Upper lobe of left lung (tissue), 6 donors: ENCODE measurements at regions not wholly inside any gene's neighbourhood (a gene's known extent, or its start where the extent isn't known, plus 50 kb on each side); places are given as distances from the start of the nearest gene placed in this dataset.

ENCODE experiments used
- ATAC-seq, 2 donors: fragments of 200-7000 bp; cut with Tn5 transposase; one replicate each; pipeline ENCODE4 v1.9.1; 2022; ENCODE audit warnings: mild to moderate bottlenecking in 2 of 2, moderate library complexity in 2 of 2; ENCODE audit not compliant: low FRiP score in 2 of 2
- DNase-seq, 2 donors: peaks; one replicate each; pipeline ENCODE4 v3.0.0-alpha.2; 2019 to 2020
- H3K27ac ChIP-seq, 4 donors: fragments of 200-600 bp; sonication (generic); one replicate each; pipeline ENCODE4 v1.5.1; 2016 to 2019
- H3K27me3 ChIP-seq, 4 donors: fragments of 200-600 bp; sonication (generic); one replicate each; pipeline ENCODE4 v1.5.1; 2017 to 2019
- H3K36me3 ChIP-seq, 4 donors: fragments of 200-600 bp; sonication (generic); one replicate each; pipeline ENCODE4 v1.5.1; 2016 to 2019
- H3K4me1 ChIP-seq, 4 donors: fragments of 200-600 bp; sonication (generic); one replicate each; pipeline ENCODE4 v1.5.1; 2018 to 2019
- H3K4me3 ChIP-seq, 4 donors: fragments of 200-600 bp; sonication (generic); one replicate each; pipeline ENCODE4 v1.5.1; 2017 to 2019; ENCODE audit warnings: mild to moderate bottlenecking in 2 of 4, moderate library complexity in 1 of 4
- H3K9me3 ChIP-seq, 4 donors: fragments of 200-600 bp; sonication (generic); one replicate each; pipeline ENCODE4 v1.5.1; 2018 to 2019
- EP300 ChIP-seq, 4 donors: sonication (generic); formaldehyde crosslinking; IDR thresholded peaks; one replicate each; pipeline ENCODE4 v1.5.1; 2017; ENCODE audit warnings: antibody characterized with exemption in 4 of 4, control low read depth in 2 of 4
- POLR2A ChIP-seq, 4 donors: fragments of 450-650 bp; IDR thresholded peaks; one replicate each; pipeline ENCODE4 v1.5.1; 2016 to 2017; ENCODE audit warnings: antibody characterized with exemption in 4 of 4, mild to moderate bottlenecking in 2 of 4
- POLR2AphosphoS5 ChIP-seq, 2 donors: sonication (generic); formaldehyde crosslinking; IDR thresholded peaks; one replicate each; pipeline ENCODE4 v1.5.1; 2017; ENCODE audit warnings: antibody characterized with exemption in 2 of 2
- WGBS, 2 donors: methylation state at CpG; one replicate each; pipeline ENCODE4 v1.1.5; 2017 to 2018; 5-methylcytosine and 5-hydroxymethylcytosine counted together
- TF ChIP-seq, protein P1 (sequence below), 6 experiments: fragments of 450-650 bp in 4 of 6; fragments of 200-600 bp in 2 of 6; sonication (generic) in 2 of 6; IDR thresholded peaks; one replicate each; pipeline ENCODE4 v1.5.1; 2016 to 2019; ENCODE audit warnings: antibody characterized with exemption in 6 of 6
- donor health status: DM: no; HTN: no; CAD: no; lungs with moderate emphysema.
- donor health status: DM: no; HTN: yes; CAD: no; lungs with severe emphysema.

DNA sequence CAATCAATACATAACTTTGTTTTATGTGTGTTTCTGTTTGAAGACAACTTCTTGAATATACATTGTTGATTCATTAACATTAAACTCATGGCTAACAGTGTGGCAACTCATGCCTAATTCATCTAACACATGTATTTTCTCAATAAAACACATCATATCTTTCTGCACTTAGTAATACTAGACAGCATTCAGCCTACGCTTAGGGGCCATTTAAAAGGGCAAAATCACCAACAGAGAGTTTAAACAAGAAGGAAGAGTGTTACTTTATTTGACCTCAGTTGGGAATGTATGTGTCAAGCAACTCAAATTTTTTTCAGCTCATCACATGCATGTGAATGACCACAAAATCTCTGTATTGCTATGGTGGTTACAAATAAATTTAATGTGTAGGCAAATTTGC, 128.8 kb upstream of the AADACL2 start:
- Histone ChIP-seq H3K4me3 (no peak overlapping the region), H3K36me3 (no peaks in the 10 kb centered on the region), H3K9me3 (no peaks in the 10 kb centered on the region), H3K27me3 (no peaks in the 10 kb centered on the region), H3K4me1 (no peaks in the 10 kb centered on the region), H3K27ac (no peak overlapping the region)
- WGBS, 2 donors, result 70 to 88% methylated on average over 1 of the region's 1 CpG
- TF ChIP-seq, protein P1, sequence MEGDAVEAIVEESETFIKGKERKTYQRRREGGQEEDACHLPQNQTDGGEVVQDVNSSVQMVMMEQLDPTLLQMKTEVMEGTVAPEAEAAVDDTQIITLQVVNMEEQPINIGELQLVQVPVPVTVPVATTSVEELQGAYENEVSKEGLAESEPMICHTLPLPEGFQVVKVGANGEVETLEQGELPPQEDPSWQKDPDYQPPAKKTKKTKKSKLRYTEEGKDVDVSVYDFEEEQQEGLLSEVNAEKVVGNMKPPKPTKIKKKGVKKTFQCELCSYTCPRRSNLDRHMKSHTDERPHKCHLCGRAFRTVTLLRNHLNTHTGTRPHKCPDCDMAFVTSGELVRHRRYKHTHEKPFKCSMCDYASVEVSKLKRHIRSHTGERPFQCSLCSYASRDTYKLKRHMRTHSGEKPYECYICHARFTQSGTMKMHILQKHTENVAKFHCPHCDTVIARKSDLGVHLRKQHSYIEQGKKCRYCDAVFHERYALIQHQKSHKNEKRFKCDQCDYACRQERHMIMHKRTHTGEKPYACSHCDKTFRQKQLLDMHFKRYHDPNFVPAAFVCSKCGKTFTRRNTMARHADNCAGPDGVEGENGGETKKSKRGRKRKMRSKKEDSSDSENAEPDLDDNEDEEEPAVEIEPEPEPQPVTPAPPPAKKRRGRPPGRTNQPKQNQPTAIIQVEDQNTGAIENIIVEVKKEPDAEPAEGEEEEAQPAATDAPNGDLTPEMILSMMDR (IDR thresholded peaks at IDR 0.05), result no peak
- no peak for TF ChIP-seq EP300 (IDR thresholded peaks at IDR 0.05)
- no peak for TF ChIP-seq POLR2AphosphoS5 (IDR thresholded peaks at IDR 0.05)
- no peak for TF ChIP-seq POLR2A (IDR thresholded peaks at IDR 0.05)
- ATAC-seq (no peak), DNase-seq (no peak)

DNA sequence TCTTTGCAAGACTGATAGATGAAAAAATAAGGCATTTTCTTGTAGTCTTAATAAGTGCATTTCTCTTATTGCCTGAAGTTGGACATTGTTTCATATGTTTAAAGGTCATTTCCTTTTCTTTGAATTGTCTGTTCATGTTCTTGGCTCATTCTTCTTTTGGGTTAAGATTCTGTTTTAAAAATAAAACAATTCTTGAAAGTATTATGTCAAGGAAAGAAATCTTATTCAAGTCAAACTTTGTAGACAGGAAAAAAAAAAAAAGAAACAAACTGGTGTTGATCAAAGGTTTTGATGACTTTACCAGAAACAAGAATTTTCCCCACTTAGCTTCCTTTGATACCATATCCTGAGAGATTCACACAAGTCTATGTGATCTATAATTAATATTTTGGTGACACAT, 132.9 kb upstream of the AADACL2 start:
- H3K9me3 ChIP-seq, result no peaks in the 10 kb centered on the region
- no peak for ATAC-seq
- H3K4me3 ChIP-seq, result no peak overlapping the region
- H3K36me3 ChIP-seq, result no peaks in the 10 kb centered on the region
- H3K27ac ChIP-seq, result no peak overlapping the region
- DNase-seq, result no peak
- H3K4me1 ChIP-seq, result no peaks in the 10 kb centered on the region
- TF ChIP-seq EP300 (IDR thresholded peaks at IDR 0.05), result no peak
- TF ChIP-seq POLR2A (IDR thresholded peaks at IDR 0.05), result no peak
- no peak for TF ChIP-seq POLR2AphosphoS5 (IDR thresholded peaks at IDR 0.05)
- no peaks in the 10 kb centered on the region for H3K27me3 ChIP-seq

DNA sequence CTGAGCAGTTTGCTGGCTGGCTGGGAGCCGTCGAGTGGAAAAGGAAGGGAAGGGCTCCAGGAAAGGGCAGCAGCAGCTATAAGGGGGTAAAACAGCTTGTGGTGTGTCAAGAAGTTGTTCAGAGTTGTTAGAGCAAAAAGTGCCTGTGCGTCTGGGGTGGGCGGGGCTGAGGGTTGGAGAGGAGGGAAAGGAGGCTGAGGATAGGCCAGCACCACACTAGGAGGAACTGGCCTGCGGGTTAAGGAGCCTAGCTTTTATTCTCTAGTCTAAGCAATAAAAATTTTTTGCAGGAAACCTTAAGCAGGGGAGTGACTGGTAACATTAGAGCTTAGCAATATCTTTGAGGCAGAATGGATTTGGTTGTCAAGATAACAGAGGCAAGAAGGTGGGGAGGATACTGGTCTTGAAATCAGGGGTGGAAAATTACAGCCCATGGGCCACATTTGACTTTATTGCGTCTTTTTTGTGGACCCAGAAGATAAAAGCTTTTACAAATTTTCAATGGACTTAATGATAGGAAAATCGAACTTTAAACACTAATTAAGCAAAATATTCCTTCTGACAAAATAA, 134.5 kb upstream of the AADACL2 start:
- ATAC-seq, result no peak
- Histone ChIP-seq H3K36me3 (no peaks in the 10 kb centered on the region), H3K9me3 (no peaks in the 10 kb centered on the region), H3K27me3 (no peaks in the 10 kb centered on the region), H3K4me3 (no peak overlapping the region), H3K4me1 (no peaks in the 10 kb centered on the region), H3K27ac (no peak overlapping the region)
- WGBS, 2 donors, result 71 to 73% methylated on average over 7 of the region's 7 CpGs
- TF ChIP-seq POLR2A (IDR thresholded peaks at IDR 0.05), result no peak
- TF ChIP-seq POLR2AphosphoS5 (IDR thresholded peaks at IDR 0.05), result no peak
- TF ChIP-seq, protein P1 (IDR thresholded peaks at IDR 0.05), result no peak
- TF ChIP-seq EP300 (IDR thresholded peaks at IDR 0.05), result no peak
- peak in 1 of 2 donors; percentile 30 for DNase-seq

DNA sequence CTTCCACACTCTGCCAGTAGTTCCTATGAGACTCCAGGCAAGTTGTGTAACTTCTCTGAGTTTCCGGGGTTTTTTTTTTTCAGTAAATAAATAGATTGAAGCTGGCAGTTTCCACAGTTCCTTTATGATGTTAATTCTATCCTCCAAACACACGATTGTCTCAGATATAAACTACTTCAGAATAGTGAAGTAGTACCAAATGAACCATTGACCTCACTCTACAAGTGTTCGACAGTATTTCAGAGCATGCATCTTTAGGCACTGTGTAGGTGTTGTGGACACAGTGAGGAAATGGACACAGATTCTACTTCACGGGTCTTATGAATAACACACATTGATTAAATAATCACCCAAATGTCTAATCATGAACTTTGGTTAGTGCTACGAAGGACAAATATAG, 136.1 kb upstream of the IGSF10 start:
- DNase-seq, result no peak
- ATAC-seq, result no peak
- Histone ChIP-seq H3K4me3 (no peak overlapping the region), H3K27me3 (no peaks in the 10 kb centered on the region), H3K4me1 (no peaks in the 10 kb centered on the region), H3K36me3 (no peaks in the 10 kb centered on the region), H3K27ac (no peak overlapping the region), H3K9me3 (no peaks in the 10 kb centered on the region)
- TF ChIP-seq POLR2AphosphoS5 (IDR thresholded peaks at IDR 0.05) (no peak), POLR2A (IDR thresholded peaks at IDR 0.05) (no peak), EP300 (IDR thresholded peaks at IDR 0.05) (no peak)
- TF ChIP-seq, protein P1 (IDR thresholded peaks at IDR 0.05), result no peak
- WGBS, 2 donors, result 62 to 64% methylated on average over 5 of the region's 5 CpGs

DNA sequence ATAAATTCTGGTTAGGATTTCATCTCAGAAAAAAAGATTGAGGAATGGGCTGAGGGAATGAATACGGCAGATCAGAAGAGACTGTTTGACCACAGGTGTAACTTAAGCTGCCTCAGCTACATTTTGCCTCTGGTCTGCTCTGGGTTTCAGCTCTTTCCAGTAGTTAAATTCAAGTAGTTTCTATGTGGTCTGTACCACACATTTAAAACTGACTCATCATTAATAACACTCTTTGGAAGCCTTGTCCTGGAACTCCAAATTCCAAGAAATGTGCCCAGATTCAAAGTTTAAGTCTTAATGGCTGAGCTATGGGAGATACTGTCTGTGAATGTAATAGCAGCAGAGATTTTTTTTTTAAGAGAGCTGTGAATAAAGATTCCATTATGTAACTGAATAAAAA, 133.1 kb upstream of the IGSF10 start:
- Histone ChIP-seq H3K27me3 (no peaks in the 10 kb centered on the region), H3K4me1 (no peaks in the 10 kb centered on the region), H3K27ac (no peak overlapping the region), H3K36me3 (no peaks in the 10 kb centered on the region), H3K4me3 (no peak overlapping the region), H3K9me3 (no peaks in the 10 kb centered on the region)
- ATAC-seq (no peak), DNase-seq (no peak)
- WGBS, 2 donors, result 95 to 98% methylated on average over 1 of the region's 1 CpG
- TF ChIP-seq EP300 (IDR thresholded peaks at IDR 0.05) (no peak), POLR2A (IDR thresholded peaks at IDR 0.05) (no peak), POLR2AphosphoS5 (IDR thresholded peaks at IDR 0.05) (no peak)
- TF ChIP-seq, protein P1 (IDR thresholded peaks at IDR 0.05), result no peak
